GM10248 (cell line): ENCODE measurements at regions not wholly inside any gene's neighbourhood (a gene's known extent, or its start where the extent isn't known, plus 50 kb on each side); places are given as distances from the start of the nearest gene placed in this dataset.

Experiments
- CTCF ChIA-PET: fragments of 300-600 bp; sonication (Branson Sonifier 250); formaldehyde crosslinking; extraction: SDS; loops from one replicate; lab custom pipeline; 2021; ENCODE audit warnings: antibody characterized with exemption; lab: Yijun Ruan, JAX
- POLR2A ChIA-PET: fragments of 350-650 bp; sonication (Branson Sonifier 250); formaldehyde crosslinking; extraction: SDS; loops from one replicate; lab custom pipeline; 2020; ENCODE audit warnings: antibody characterized with exemption; lab: Yijun Ruan, JAX
- DNase-seq: peaks from one replicate; pipeline ENCODE4 v3.0.0; 2012; ENCODE audit errors: extremely low spot score
- CTCF ChIP-seq: IDR thresholded peaks from 2 replicates; pipeline ENCODE4 v1.5.1; 2012; ENCODE audit warnings: mild to moderate bottlenecking, low read depth; ENCODE audit errors: extremely low read depth, missing control alignments, control extremely low read depth

GRCh38 chr10:131825150-131825848 lies 75.5 kb upstream of the PPP2R2D start:
- no peak for TF ChIP-seq CTCF
- DNase-seq = no peak
- POLR2A ChIA-PET = no interaction called here
- CTCF ChIA-PET = no interaction called here

GRCh38 chr10:131825960-131826650 lies 74.7 kb upstream of the PPP2R2D start:
- TF ChIP-seq CTCF = no peak
- CTCF ChIA-PET = no interaction called here
- DNase-seq = no peak
- POLR2A ChIA-PET = no interaction called here

GRCh38 chr10:131829156-131829930 lies 71.5 kb upstream of the PPP2R2D start:
- POLR2A ChIA-PET = no interaction called here
- CTCF ChIA-PET = no interaction called here
- TF ChIP-seq CTCF = no peak
- no peak for DNase-seq

- no peak for DNase-seq
- CTCF ChIA-PET = no interaction called here
- TF ChIP-seq CTCF = no peak
- POLR2A ChIA-PET = no interaction called here
Observed at GRCh38 chr10:131830446-131831130, 70.2 kb upstream of the PPP2R2D start.

GRCh38 chr10:131831561-131831960 lies 69.2 kb upstream of the PPP2R2D start:
- no peak for DNase-seq
- TF ChIP-seq CTCF = no peak
- CTCF ChIA-PET = no interaction called here

GRCh38 chr10:131832056-131832685 lies 68.6 kb upstream of the PPP2R2D start:
- ChIA-PET CTCF (no interaction called here), POLR2A (no interaction called here)
- DNase-seq = no peak
- TF ChIP-seq CTCF = no peak

More at GRCh38 chr10:131831561-131831960, 69.2 kb upstream of the PPP2R2D start:
- POLR2A ChIA-PET = no interaction called here
